Neuronal stem cell (in vitro differentiated cells): ENCODE measurements at regions not wholly inside any gene's neighbourhood (a gene's known extent, or its start where the extent isn't known, plus 50 kb on each side); places are given as distances from the start of the nearest gene placed in this dataset.

Source experiments
- DNase-seq: peaks from one replicate; pipeline ENCODE4 v3.0.0-alpha.2; 2013; ENCODE audit warnings: low spot score
- H2AFZ ChIP-seq: one replicate; pipeline ENCODE4 v1.6.1; 2013; ENCODE audit warnings: mild to moderate bottlenecking, low read length, inconsistent platforms
- H2AK5ac ChIP-seq: 2 replicates; pipeline ENCODE4 v1.6.1; 2013; ENCODE audit warnings: low read depth, mild to moderate bottlenecking, inconsistent platforms, low read length, moderate library complexity, mixed read lengths
- H2BK120ac ChIP-seq: 2 replicates; pipeline ENCODE4 v1.6.1; 2013; ENCODE audit warnings: low read depth, mild to moderate bottlenecking, inconsistent platforms, low read length, moderate library complexity, mixed read lengths
- H2BK12ac ChIP-seq: one replicate; pipeline ENCODE4 v1.6.1; 2013; ENCODE audit warnings: low read length, inconsistent platforms
- H2BK15ac ChIP-seq: 2 replicates; pipeline ENCODE4 v1.6.1; 2013; ENCODE audit warnings: mild to moderate bottlenecking, low read length, inconsistent platforms, mixed read lengths
- H2BK5ac ChIP-seq: one replicate; pipeline ENCODE4 v1.6.1; 2013; ENCODE audit warnings: inconsistent platforms, mild to moderate bottlenecking, low read length, moderate library complexity
- H3K14ac ChIP-seq: one replicate; pipeline ENCODE4 v1.6.1; 2013; ENCODE audit warnings: low read length, inconsistent platforms
- H3K18ac ChIP-seq: 2 replicates; pipeline ENCODE4 v1.6.1; 2013; ENCODE audit warnings: low read length, inconsistent platforms
- H3K23ac ChIP-seq: 2 replicates; pipeline ENCODE4 v1.6.1; 2013; ENCODE audit warnings: low read depth, mild to moderate bottlenecking, mixed read lengths, low read length, inconsistent platforms; ENCODE audit not compliant: poor library complexity
- H3K27ac ChIP-seq: replicated peaks from 3 replicates; pipeline ENCODE4 v1.5.1; 2013; ENCODE audit warnings: low read length, inconsistent platforms
- H3K27me3 ChIP-seq, 3 experiments: 2 replicates each; pipeline ENCODE4 v1.6.1; 2013; ENCODE audit warnings: low read length in 3 of 3, mild to moderate bottlenecking in 2 of 3, inconsistent platforms in 1 of 3, low read depth in 1 of 3, mixed read lengths in 1 of 3, moderate library complexity in 1 of 3; ENCODE audit not compliant: control insufficient read depth in 3 of 3, insufficient read depth in 3 of 3
- H3K36me3 ChIP-seq, 2 donors: replicated peaks in 1 of 2; 2 replicates each; pipeline ENCODE4 v1.6.1; 2013; ENCODE audit warnings: low read length in 2 of 2; ENCODE audit not compliant: control insufficient read depth in 2 of 2, insufficient read depth in 2 of 2
- H3K4ac ChIP-seq: 2 replicates; pipeline ENCODE4 v1.6.1; 2013; ENCODE audit warnings: inconsistent platforms, mild to moderate bottlenecking, low read length, moderate library complexity
- H3K4me1 ChIP-seq, 2 donors: 1 replicate in 1 of 2; 2 replicates in 1 of 2; pipeline ENCODE4 v1.6.1; 2013; ENCODE audit warnings: low read length in 2 of 2, low read depth in 1 of 2; ENCODE audit not compliant: control insufficient read depth in 2 of 2, insufficient read depth in 1 of 2
- H3K4me2 ChIP-seq: one replicate; pipeline ENCODE4 v1.6.1; 2013; ENCODE audit warnings: mild to moderate bottlenecking, low read length, inconsistent platforms; ENCODE audit not compliant: insufficient read depth, poor library complexity, severe bottlenecking
- H3K4me3 ChIP-seq, 2 donors: 2 replicates each; pipeline ENCODE4 v1.5.1; 2013; ENCODE audit warnings: low read length in 2 of 2, mild to moderate bottlenecking in 2 of 2, inconsistent platforms in 1 of 2, moderate library complexity in 1 of 2
- H3K79me1 ChIP-seq: one replicate; pipeline ENCODE4 v1.6.1; 2013; ENCODE audit warnings: low read depth, mild to moderate bottlenecking, inconsistent platforms, low read length, moderate library complexity
- H3K9ac ChIP-seq: one replicate; pipeline ENCODE4 v1.6.1; 2013; ENCODE audit warnings: mild to moderate bottlenecking, low read depth, low read length, inconsistent platforms; ENCODE audit not compliant: poor library complexity
- H3K9me3 ChIP-seq, 2 donors: replicated peaks in 1 of 2; 2 replicates each; pipeline versions ENCODE3 to v1.6.1; 2013; ENCODE audit warnings: low read length in 2 of 2, mild to moderate bottlenecking in 2 of 2, inconsistent platforms in 1 of 2, low read depth in 1 of 2, mixed read lengths in 1 of 2, moderate library complexity in 1 of 2; ENCODE audit not compliant: control insufficient read depth in 2 of 2, insufficient read depth in 1 of 2
- H4K8ac ChIP-seq: one replicate; pipeline ENCODE4 v1.6.1; 2013; ENCODE audit warnings: low read depth, mild to moderate bottlenecking, inconsistent platforms, low read length, moderate library complexity
- H4K91ac ChIP-seq: one replicate; pipeline ENCODE4 v1.6.1; 2013; ENCODE audit warnings: low read length, low read depth, mild to moderate bottlenecking, inconsistent platforms; ENCODE audit not compliant: poor library complexity
- WGBS, 2 donors: extraction: QIAGEN DNeasy Blood & Tissue Kit; methylation state at CpG; one replicate each; pipeline ENCODE4 v1.1.7; 2013; ENCODE audit warnings: missing lambda C conversion rate in 2 of 2, mixed read lengths in 1 of 2; ENCODE audit not compliant: insufficient read length in 2 of 2, insufficient replicate concordance in 1 of 2; ENCODE audit errors: extremely low coverage in 2 of 2; 5-methylcytosine and 5-hydroxymethylcytosine counted together

- Histone ChIP-seq H3K4me1 (peaks cover 0 to 3% of the 10 kb centered on the region in 2 donors), H3K4me2 (no peak overlapping the region), H2BK5ac (no peak overlapping the region), H2BK15ac (no peak overlapping the region), H2AFZ (no peak overlapping the region), H3K4ac (no peak overlapping the region), H3K4me3 (no peak overlapping the region), H2BK12ac (no peak overlapping the region), H3K9ac (no peak overlapping the region), H3K27ac (no peak overlapping the region), H3K9me3 (no peaks in the 10 kb centered on the region), H3K18ac (no peak overlapping the region), H2BK120ac (no peak overlapping the region), H3K27me3 (peaks cover 0 to 3% (median 0%) of the 10 kb centered on the region in 3 experiments), H3K14ac (no peak overlapping the region), H3K79me1 (no peaks in the 10 kb centered on the region), H3K36me3 (no peaks in the 10 kb centered on the region), H2AK5ac (no peak overlapping the region), H4K8ac (no peak overlapping the region), H4K91ac (no peak overlapping the region), H3K23ac (no peak overlapping the region)
- no peak for DNase-seq
- no CpG with 5 or more reads among the region's 2 CpGs for WGBS, 2 donors
Observed at GRCh38 chr1:114270718-114271117, 117.0 kb upstream of the SYT6 start.

GRCh38 chr1:114270282-114270681, 116.6 kb upstream of the SYT6 start:
- Histone ChIP-seq H2BK15ac (no peak overlapping the region), H2AFZ (no peak overlapping the region), H3K36me3 (no peaks in the 10 kb centered on the region), H3K4me3 (no peak overlapping the region), H2BK12ac (no peak overlapping the region), H3K9me3 (no peaks in the 10 kb centered on the region), H2BK120ac (no peak overlapping the region), H3K18ac (no peak overlapping the region), H3K23ac (no peak overlapping the region), H3K27me3 (peaks cover 0 to 3% (median 0%) of the 10 kb centered on the region in 3 experiments), H3K4me2 (no peak overlapping the region), H2AK5ac (no peak overlapping the region), H4K91ac (no peak overlapping the region), H4K8ac (no peak overlapping the region), H3K4me1 (peaks cover 0 to 3% of the 10 kb centered on the region in 2 donors), H3K14ac (no peak overlapping the region), H3K4ac (no peak overlapping the region), H3K9ac (no peak overlapping the region), H2BK5ac (no peak overlapping the region), H3K79me1 (no peaks in the 10 kb centered on the region), H3K27ac (no peak overlapping the region)
- WGBS, 2 donors = no CpG with 5 or more reads among the region's 2 CpGs
- no peak for DNase-seq

- H3K4me3 ChIP-seq = no peak overlapping the region
- no peak for DNase-seq
- H3K79me1 ChIP-seq = no peaks in the 10 kb centered on the region
- no CpG with 5 or more reads among the region's 2 CpGs for WGBS, 2 donors
- no peak overlapping the region for H2BK120ac ChIP-seq
- no peak overlapping the region for H2AFZ ChIP-seq
- H3K27me3 ChIP-seq = peaks cover 0 to 3% (median 0%) of the 10 kb centered on the region in 3 experiments
- H3K9ac ChIP-seq = no peak overlapping the region
- H3K23ac ChIP-seq = no peak overlapping the region
- no peaks in the 10 kb centered on the region for H3K36me3 ChIP-seq
- no peak overlapping the region for H4K8ac ChIP-seq
- no peak overlapping the region for H4K91ac ChIP-seq
- no peaks in the 10 kb centered on the region for H3K9me3 ChIP-seq
- no peak overlapping the region for H2BK15ac ChIP-seq
- peaks cover 0 to 2% of the 10 kb centered on the region in 2 donors for H3K4me1 ChIP-seq
- H2AK5ac ChIP-seq = no peak overlapping the region
- H2BK12ac ChIP-seq = no peak overlapping the region
- H2BK5ac ChIP-seq = no peak overlapping the region
- H3K4ac ChIP-seq = no peak overlapping the region
- H3K18ac ChIP-seq = no peak overlapping the region
- H3K4me2 ChIP-seq = no peak overlapping the region
- no peak overlapping the region for H3K27ac ChIP-seq
- no peak overlapping the region for H3K14ac ChIP-seq
Observed at GRCh38 chr1:114269539-114269938, 115.9 kb upstream of the SYT6 start.

- WGBS, 2 donors = no CpG with 5 or more reads among the region's 3 CpGs
Observed at GRCh38 chr1:114263343-114263742, 109.7 kb upstream of the SYT6 start.

More at GRCh38 chr1:114263343-114263742, 109.7 kb upstream of the SYT6 start:
- Histone ChIP-seq H3K36me3 (no peaks in the 10 kb centered on the region), H3K4me2 (no peak overlapping the region), H3K27me3 (no peaks in the 10 kb centered on the region), H3K9me3 (no peaks in the 10 kb centered on the region), H3K27ac (no peak overlapping the region), H3K4ac (no peak overlapping the region), H2BK120ac (no peak overlapping the region), H2BK12ac (no peak overlapping the region), H3K9ac (no peak overlapping the region), H3K23ac (no peak overlapping the region), H2AK5ac (no peak overlapping the region), H2BK5ac (no peak overlapping the region), H3K79me1 (no peaks in the 10 kb centered on the region), H3K18ac (no peak overlapping the region), H3K4me3 (no peak overlapping the region), H3K14ac (no peak overlapping the region), H4K8ac (no peak overlapping the region), H4K91ac (no peak overlapping the region), H3K4me1 (peaks cover 0 to 5% of the 10 kb centered on the region in 2 donors), H2BK15ac (no peak overlapping the region), H2AFZ (no peak overlapping the region)
- no peak for DNase-seq
